Panc1 (cell line): ENCODE measurements at regions not wholly inside any gene's neighbourhood (a gene's known extent, or its start where the extent isn't known, plus 50 kb on each side); places are given as distances from the start of the nearest gene placed in this dataset.

Experiments
- ATAC-seq: fragments of 200-7000 bp; cut with Tn5 transposase; 2 replicates; pipeline ENCODE4 v1.9.1; 2020; ENCODE audit warnings: mild to moderate bottlenecking, moderate library complexity
- BruUV-seq: library from RNA; stranded (reverse); fragments of 400-500 nt; replicated peaks from 2 replicates; lab custom pipeline; 2021; lab: Mats Ljungman, UMichigan
- CTCF ChIA-PET: fragments of 300-600 bp; sonication (Branson Sonifier 250); formaldehyde crosslinking; loops from one replicate; lab custom pipeline; 2022; ENCODE audit warnings: antibody characterized with exemption; lab: Charles Lee
- POLR2A ChIA-PET: fragments of 300-600 bp; sonication (Branson Sonifier 250); formaldehyde crosslinking; loops from one replicate; lab custom pipeline; 2022; ENCODE audit warnings: antibody characterized with exemption; lab: Charles Lee
- DNase-seq: peaks from one replicate; pipeline ENCODE4 v3.0.0-alpha.2; 2010; ENCODE audit warnings: low read depth, low spot score
- H3K27ac ChIP-seq: 2 replicates; pipeline ENCODE4 v1.5.1; 2011; ENCODE audit warnings: mild to moderate bottlenecking, low read length, inconsistent platforms
- H3K27me3 ChIP-seq: fragments of 200-500 bp; sonication (Bioruptor generic); 2 replicates; pipeline ENCODE4 v1.6.0; 2014; ENCODE audit warnings: low read length, inconsistent platforms; ENCODE audit not compliant: control insufficient read depth, insufficient read depth
- H3K36me3 ChIP-seq: fragments of 200-500 bp; sonication (Bioruptor generic); 2 replicates; pipeline ENCODE4 v1.5.1; 2014; ENCODE audit warnings: inconsistent platforms, mild to moderate bottlenecking, low read length, moderate library complexity; ENCODE audit not compliant: control insufficient read depth, insufficient read depth
- H3K4me1 ChIP-seq: 2 replicates; pipeline ENCODE4 v1.5.1; 2011; ENCODE audit warnings: inconsistent platforms, mild to moderate bottlenecking, low read length, moderate library complexity; ENCODE audit not compliant: control insufficient read depth, insufficient read depth
- H3K4me3 ChIP-seq, 2 experiments: 2 replicates each; pipeline ENCODE4 v1.5.1; 2011 to 2012; ENCODE audit warnings: low read depth in 2 of 2, low read length in 2 of 2, mild to moderate bottlenecking in 2 of 2, inconsistent platforms in 1 of 2, moderate library complexity in 1 of 2
- H3K9me3 ChIP-seq: fragments of 200-500 bp; sonication (Bioruptor generic); 2 replicates; pipeline ENCODE4 v1.5.1; 2014; ENCODE audit warnings: low read depth, mild to moderate bottlenecking, inconsistent platforms, low read length, moderate library complexity; ENCODE audit not compliant: control insufficient read depth, insufficient read depth
- CTCF ChIP-seq: fragments of 450-650 bp; IDR thresholded peaks from 2 replicates; pipeline ENCODE4 v1.5.1; 2017; ENCODE audit warnings: mild to moderate bottlenecking
- POLR2AphosphoS5 ChIP-seq: IDR thresholded peaks from 2 replicates; pipeline ENCODE4 v1.6.1; 2012; ENCODE audit warnings: mild to moderate bottlenecking, low read depth, low read length, moderate library complexity
- REST ChIP-seq, 2 experiments: IDR thresholded peaks; 2 replicates each; pipeline ENCODE4 v1.6.1; 2011 to 2012; ENCODE audit warnings: low read depth in 2 of 2, control low read depth in 1 of 2, low read length in 1 of 2, mild to moderate bottlenecking in 1 of 2, moderate library complexity in 1 of 2; ENCODE audit not compliant: insufficient read depth in 1 of 2
- SIN3A ChIP-seq: IDR thresholded peaks from 2 replicates; pipeline ENCODE4 v1.6.1; 2012; ENCODE audit warnings: low read depth, mild to moderate bottlenecking, low read length, moderate library complexity, borderline replicate concordance; ENCODE audit not compliant: insufficient read depth
- TCF7L2 ChIP-seq: IDR thresholded peaks from 2 replicates; pipeline ENCODE4 v1.6.1; 2011; ENCODE audit warnings: mild to moderate bottlenecking, low read depth, low read length, inconsistent platforms
- in situ Hi-C: cut with HindIII; loops from 2 replicates; pipeline ENCODE4 v1.10.0; 2016; ENCODE audit warnings: low sequenced_read_pairs, low pct_unique_long_range_greater_than_20kb
- intact Hi-C: fragments of 100-400 bp; cut with micrococcal nuclease; formaldehyde crosslinking; loops from one replicate; pipeline ENCODE4 v1.10.0; 2022; ENCODE audit not compliant: unreplicated experiment

- ATAC-seq (no peak), DNase-seq (no peak)
- no peaks in the 10 kb centered on the region for H3K27me3 ChIP-seq
- CTCF ChIA-PET = no interaction called here
- no peaks in the 10 kb centered on the region for H3K36me3 ChIP-seq
- H3K4me1 ChIP-seq = no peaks in the 10 kb centered on the region
- H3K27ac ChIP-seq = no peak overlapping the region
- in situ Hi-C loops (no loop called here), intact Hi-C loops (no loop called here)
- POLR2A ChIA-PET = no interaction called here
- no peak overlapping the region for H3K4me3 ChIP-seq
- no peak for TF ChIP-seq SIN3A
- TF ChIP-seq REST (IDR thresholded peaks at IDR 0.05; ENCODE audit: insufficient read depth in 1 of 2, low read depth in 2 of 2, low read length in 1 of 2) = no peak
- no TSS peak for BruUV-seq
- no peaks in the 10 kb centered on the region for H3K9me3 ChIP-seq
Measured at GRCh38 chr4:152165146-152165545, 370.7 kb downstream of the FBXW7 start.

GRCh38 chr4:152164561-152164960, 371.3 kb downstream of the FBXW7 start:
- BruUV-seq = no TSS peak
- ATAC-seq = no peak
- Histone ChIP-seq H3K36me3 (no peaks in the 10 kb centered on the region), H3K9me3 (no peaks in the 10 kb centered on the region), H3K4me3 (no peak overlapping the region), H3K27me3 (no peaks in the 10 kb centered on the region), H3K4me1 (no peaks in the 10 kb centered on the region), H3K27ac (no peak overlapping the region)
- intact Hi-C loops (no loop called here), in situ Hi-C loops (no loop called here)
- TF ChIP-seq TCF7L2 (no peak), SIN3A (no peak), REST (IDR thresholded peaks at IDR 0.05; ENCODE audit: insufficient read depth in 1 of 2, low read depth in 2 of 2, low read length in 1 of 2) (no peak), POLR2AphosphoS5 (no peak), CTCF (no peak)
- no peak for DNase-seq
- ChIA-PET CTCF (no interaction called here), POLR2A (no interaction called here)
